HL-60 (cell line): ENCODE measurements at regions not wholly inside any gene's neighbourhood (a gene's known extent, or its start where the extent isn't known, plus 50 kb on each side); places are given as distances from the start of the nearest gene placed in this dataset.

Experiments
- POLR2AphosphoS5 ChIP-seq: IDR thresholded peaks from 2 replicates; pipeline ENCODE4 v1.6.1; 2012; ENCODE audit warnings: low read depth
- TF ChIP-seq, protein P1 (sequence below): IDR thresholded peaks from one replicate; pipeline ENCODE4 v1.5.1; 2011; ENCODE audit warnings: low read length, control low read depth, inconsistent platforms; ENCODE audit not compliant: insufficient read depth
- TF ChIP-seq, protein P2 (sequence below): IDR thresholded peaks from 2 replicates; pipeline ENCODE4 v1.6.1; 2012; ENCODE audit warnings: low read depth; ENCODE audit not compliant: insufficient replicate concordance

DNA sequence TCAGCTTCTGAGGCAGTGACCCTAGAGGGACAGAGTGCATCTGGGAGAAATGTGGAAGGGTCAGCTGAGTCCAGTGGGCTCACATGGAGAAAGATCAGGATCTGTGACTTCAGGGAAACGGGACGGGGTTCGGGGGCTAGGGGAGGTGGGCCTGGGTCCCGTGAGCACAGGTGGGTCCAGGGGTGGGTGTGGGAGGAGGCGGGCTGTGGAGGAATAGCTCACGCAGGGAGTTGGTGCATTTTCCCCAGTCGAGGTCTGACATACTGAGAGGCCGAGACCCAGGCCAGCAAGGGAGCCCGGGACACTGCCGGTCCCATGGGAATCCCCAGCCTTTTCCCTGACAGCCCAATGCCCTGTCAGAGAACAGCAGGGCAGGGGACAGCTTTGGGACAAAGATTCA is 93.1 kb downstream of the TNFAIP2 start:
- TF ChIP-seq, protein P1, sequence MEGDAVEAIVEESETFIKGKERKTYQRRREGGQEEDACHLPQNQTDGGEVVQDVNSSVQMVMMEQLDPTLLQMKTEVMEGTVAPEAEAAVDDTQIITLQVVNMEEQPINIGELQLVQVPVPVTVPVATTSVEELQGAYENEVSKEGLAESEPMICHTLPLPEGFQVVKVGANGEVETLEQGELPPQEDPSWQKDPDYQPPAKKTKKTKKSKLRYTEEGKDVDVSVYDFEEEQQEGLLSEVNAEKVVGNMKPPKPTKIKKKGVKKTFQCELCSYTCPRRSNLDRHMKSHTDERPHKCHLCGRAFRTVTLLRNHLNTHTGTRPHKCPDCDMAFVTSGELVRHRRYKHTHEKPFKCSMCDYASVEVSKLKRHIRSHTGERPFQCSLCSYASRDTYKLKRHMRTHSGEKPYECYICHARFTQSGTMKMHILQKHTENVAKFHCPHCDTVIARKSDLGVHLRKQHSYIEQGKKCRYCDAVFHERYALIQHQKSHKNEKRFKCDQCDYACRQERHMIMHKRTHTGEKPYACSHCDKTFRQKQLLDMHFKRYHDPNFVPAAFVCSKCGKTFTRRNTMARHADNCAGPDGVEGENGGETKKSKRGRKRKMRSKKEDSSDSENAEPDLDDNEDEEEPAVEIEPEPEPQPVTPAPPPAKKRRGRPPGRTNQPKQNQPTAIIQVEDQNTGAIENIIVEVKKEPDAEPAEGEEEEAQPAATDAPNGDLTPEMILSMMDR, result no peak
- TF ChIP-seq, protein P2, sequence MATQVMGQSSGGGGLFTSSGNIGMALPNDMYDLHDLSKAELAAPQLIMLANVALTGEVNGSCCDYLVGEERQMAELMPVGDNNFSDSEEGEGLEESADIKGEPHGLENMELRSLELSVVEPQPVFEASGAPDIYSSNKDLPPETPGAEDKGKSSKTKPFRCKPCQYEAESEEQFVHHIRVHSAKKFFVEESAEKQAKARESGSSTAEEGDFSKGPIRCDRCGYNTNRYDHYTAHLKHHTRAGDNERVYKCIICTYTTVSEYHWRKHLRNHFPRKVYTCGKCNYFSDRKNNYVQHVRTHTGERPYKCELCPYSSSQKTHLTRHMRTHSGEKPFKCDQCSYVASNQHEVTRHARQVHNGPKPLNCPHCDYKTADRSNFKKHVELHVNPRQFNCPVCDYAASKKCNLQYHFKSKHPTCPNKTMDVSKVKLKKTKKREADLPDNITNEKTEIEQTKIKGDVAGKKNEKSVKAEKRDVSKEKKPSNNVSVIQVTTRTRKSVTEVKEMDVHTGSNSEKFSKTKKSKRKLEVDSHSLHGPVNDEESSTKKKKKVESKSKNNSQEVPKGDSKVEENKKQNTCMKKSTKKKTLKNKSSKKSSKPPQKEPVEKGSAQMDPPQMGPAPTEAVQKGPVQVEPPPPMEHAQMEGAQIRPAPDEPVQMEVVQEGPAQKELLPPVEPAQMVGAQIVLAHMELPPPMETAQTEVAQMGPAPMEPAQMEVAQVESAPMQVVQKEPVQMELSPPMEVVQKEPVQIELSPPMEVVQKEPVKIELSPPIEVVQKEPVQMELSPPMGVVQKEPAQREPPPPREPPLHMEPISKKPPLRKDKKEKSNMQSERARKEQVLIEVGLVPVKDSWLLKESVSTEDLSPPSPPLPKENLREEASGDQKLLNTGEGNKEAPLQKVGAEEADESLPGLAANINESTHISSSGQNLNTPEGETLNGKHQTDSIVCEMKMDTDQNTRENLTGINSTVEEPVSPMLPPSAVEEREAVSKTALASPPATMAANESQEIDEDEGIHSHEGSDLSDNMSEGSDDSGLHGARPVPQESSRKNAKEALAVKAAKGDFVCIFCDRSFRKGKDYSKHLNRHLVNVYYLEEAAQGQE, result no peak
- TF ChIP-seq POLR2AphosphoS5, result no peak
